ENCODE measurements at regions not wholly inside any gene's neighbourhood (a gene's known extent, or its start where the extent isn't known, plus 50 kb on each side); places are given as distances from the start of the nearest gene placed in this dataset.

GRCh38 chr7:55690-56248, 136.6 kb upstream of the FAM20C start:
- DNase-seq = no peak

GRCh38 chr7:56291-56913, 136.0 kb upstream of the FAM20C start:
- DNase-seq = no peak

GRCh38 chr7:57071-57470, 135.3 kb upstream of the FAM20C start:
- DNase-seq = no peak

- DNase-seq = no peak
Measured at GRCh38 chr7:57482-58255, 134.7 kb upstream of the FAM20C start.

GRCh38 chr7:58316-58715, 134.1 kb upstream of the FAM20C start:
- DNase-seq = no peak

DNA sequence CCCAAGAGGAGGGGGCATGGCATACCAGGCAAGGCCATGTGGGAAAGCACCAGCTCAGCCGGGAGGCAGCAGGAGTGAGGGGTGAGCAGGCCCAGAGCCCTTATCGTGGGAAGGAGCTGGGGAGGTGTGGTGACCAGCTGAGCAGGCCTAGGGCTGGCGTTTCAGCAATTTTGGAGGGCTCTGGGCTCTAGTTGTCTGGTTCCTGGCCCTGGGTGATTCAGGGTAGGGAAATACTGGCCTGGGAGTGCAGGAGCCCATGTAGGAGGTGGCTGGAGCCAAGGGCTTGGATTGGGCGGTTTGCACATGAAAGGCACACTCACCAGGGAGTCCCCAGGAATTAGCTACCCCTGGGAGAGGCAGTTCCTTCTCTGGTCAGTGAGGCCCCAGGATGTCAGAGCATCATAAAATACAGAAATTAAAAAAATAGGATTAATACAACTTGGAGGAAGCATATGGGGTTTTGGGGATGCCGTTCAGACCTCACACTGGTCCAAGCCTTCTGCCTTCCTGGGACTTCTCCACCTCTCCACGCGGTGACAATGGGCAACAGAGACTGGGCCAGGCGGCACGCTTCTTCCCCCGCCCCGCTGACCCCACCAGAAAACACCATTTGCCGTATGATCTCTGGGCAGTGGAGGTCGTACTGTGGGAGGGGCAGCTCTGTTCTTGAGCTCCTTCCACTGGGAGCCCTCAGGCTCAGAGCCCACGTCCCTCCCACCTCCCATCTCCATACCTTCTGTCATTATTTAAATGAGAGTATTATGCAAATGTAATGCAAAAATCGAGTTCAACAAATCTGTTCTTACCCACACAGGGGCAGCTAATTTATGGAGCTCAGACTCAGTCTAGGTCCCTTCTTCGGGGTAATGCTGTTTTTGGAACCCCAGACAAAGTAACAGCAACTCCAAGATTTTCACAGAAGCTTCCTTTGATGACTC, 133.0 kb upstream of the FAM20C start:
- no peak for DNase-seq

GRCh38 chr7:60017-60675, 132.2 kb upstream of the FAM20C start:
- no peak for DNase-seq

GRCh38 chr7:60706-61105, 131.7 kb upstream of the FAM20C start:
- DNase-seq = no peak

DNA sequence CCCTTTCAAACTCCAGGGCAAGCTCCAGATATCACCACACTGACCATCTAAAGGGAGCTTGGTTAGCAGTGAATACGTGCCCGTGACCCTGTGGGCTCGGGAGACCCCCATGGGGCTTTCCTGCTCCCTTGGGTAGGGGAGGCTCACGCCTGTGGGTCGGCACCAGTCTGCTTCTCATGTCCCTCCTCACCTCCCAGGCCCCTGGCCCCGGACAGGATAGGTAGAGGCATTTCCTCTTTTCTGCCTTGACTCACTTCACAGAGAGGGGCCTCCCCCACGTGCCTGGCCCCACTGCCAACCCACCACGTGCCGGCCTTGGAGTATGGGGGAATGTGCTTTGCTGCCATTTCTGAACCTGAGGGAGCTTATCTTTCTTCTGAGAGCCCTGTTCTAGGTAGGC, 131.3 kb upstream of the FAM20C start:
- DNase-seq = no peak

- no peak for DNase-seq
Measured at GRCh38 chr7:61576-62360, 130.6 kb upstream of the FAM20C start.

- DNase-seq = no peak
Measured at GRCh38 chr7:62361-63116, 129.8 kb upstream of the FAM20C start.

GRCh38 chr7:63117-63480, 129.3 kb upstream of the FAM20C start:
- DNase-seq = no peak

- DNase-seq = peak in 1 of 56 donors; percentile 55
Measured at GRCh38 chr7:63521-64021, 128.8 kb upstream of the FAM20C start.

DNA sequence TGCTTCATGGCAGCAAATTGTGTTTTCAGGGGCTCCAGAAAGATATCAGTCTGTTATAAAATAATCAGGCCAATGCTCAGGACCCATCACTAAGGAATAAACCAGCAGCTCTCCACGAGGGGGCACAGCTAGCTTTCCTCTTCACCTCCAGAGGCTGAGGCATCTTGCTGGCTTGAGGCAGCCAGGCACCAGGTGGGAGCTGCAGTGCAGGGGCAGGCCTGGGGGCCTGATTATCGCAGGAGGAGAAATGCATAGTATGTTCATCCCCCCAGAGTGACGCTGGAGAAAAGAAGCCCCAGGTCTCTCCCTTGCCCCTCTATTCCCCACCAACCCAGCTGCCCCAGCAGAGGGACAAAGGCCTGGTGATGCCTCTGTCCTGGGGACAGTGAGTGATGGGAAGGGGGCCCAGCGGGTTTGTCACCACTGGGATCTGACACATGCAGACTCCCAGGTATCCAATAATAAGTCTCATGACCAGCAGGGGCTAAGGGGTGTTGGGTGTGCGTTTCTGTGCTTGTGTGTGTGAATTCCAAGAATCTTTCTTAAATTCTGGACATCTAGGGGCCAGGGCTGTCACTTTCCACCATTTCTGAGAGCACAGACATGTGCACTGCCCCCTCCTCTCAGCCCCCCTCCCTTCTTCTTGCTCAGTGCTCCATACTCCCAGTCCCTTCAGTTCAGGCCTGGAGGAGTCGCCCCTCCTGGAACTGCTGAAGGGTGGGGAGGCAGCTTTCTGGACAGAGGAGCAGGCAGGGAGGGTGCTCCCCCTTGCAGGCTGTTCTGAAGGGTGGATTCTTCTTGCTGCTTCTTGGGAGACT, 128.1 kb upstream of the FAM20C start:
- peak in 43 of 56 donors; percentile 4 to 86 (median 47) for DNase-seq

DNA sequence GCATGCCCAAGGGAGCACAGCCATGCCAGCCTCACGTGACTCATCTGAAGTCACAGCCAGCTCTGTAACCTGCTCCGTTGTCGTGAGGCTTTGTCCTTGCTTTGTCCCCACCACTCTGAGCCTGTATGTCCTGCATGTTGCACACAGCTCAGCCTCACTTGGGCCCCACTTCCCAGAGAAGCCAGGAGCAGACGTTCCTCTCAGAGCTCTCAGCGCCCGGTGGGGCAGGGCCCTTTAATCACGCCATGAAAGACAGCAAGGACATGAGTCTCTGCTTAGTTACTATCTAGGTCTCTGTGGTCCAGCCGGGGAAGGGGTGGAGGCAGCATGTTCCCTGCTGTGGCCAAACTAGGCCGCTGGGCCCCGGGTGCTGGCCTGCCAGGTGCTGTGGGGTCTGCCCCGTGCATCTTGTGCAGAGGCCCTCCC, 127.4 kb upstream of the FAM20C start:
- no peak for DNase-seq

- no peak for DNase-seq
Measured at GRCh38 chr7:65554-65953, 126.8 kb upstream of the FAM20C start.

DNA sequence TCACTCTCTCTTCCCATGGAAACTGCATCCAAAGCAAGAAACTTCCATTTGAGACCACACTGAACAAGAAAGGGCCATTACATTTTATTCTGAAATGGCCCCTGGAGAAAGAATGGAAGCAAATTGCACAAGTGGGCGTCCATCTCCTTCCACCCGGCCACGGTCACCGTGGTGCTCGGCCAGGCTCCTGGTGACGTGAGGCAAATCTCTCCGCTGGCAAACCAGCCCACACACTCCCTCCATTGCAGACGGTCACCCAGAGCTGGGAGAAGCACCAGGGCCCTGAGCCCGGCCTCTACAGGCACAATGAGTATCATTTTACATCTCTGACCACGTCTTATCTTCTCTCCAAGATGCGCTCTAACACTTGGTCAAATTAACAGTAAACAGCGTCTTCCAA, 126.1 kb upstream of the FAM20C start:
- DNase-seq = no peak

DNA sequence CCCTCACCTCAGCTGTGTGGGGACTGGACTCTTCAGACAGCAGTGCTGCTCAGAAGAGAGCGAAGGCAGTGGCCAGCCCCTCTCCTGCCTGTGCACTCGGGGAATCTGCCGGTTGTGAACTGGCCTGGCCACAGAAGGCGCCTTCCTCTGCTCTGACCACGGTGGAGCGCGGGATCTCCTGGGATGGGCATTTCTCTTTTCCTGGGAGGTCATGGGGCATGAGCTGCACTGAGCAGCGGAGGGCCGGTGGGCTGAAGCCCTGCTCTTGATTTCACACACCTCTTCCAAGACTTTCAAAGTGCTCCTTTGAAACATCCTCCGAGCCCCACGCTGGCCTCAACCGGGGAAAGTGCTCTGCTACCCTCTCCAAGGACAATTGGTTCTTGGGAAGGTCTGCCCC, 125.6 kb upstream of the FAM20C start:
- no peak for DNase-seq
